ENCODE measurements at regions not wholly inside any gene's neighbourhood (a gene's known extent, or its start where the extent isn't known, plus 50 kb on each side); places are given as distances from the start of the nearest gene placed in this dataset.

- Histone ChIP-seq H2AFZ (no peak overlapping the region), H3K9me2 (replicated peaks; ENCODE audit: insufficient read depth) (no peaks in the 10 kb centered on the region), H3K79me2 (no peaks in the 10 kb centered on the region), H3K27ac (peak overlapping the region; percentile 79), H4K20me1 (ENCODE audit: insufficient read depth, poor library complexity, severe bottlenecking) (no peaks in the 10 kb centered on the region), H3K4me3 (no peak overlapping the region), H3K27me3 (no peaks in the 10 kb centered on the region), H3K9me3 (ENCODE audit: low read depth) (no peaks in the 10 kb centered on the region), H3K36me3 (replicated peaks; ENCODE audit: insufficient read depth, low read depth) (no peaks in the 10 kb centered on the region), H3K4me1 (ENCODE audit: insufficient read depth) (peaks cover 25% of the 10 kb centered on the region), H3K4me2 (peak overlapping the region; percentile 14)
- WGBS (ENCODE audit: low lambda C conversion rate, missing lambda C conversion rate) = 55% methylated on average over 1 of the region's 1 CpG
- no peak for DNase-seq (ENCODE audit: low spot score)
- TF ChIP-seq CTCF (IDR thresholded peaks at IDR 0.05; ENCODE audit: poor library complexity) (no peak), EZH2phosphoT487 (IDR thresholded peaks at IDR 0.05; ENCODE audit: low read depth, severe bottlenecking, unreplicated experiment) (no peak), EZH2 (IDR thresholded peaks at IDR 0.05; ENCODE audit: borderline replicate concordance) (no peak)
Observed at GRCh38 chr9:115594557-115594956, 476.6 kb upstream of the TNC start.

GRCh38 chr9:115596021-115596745 is 478.2 kb upstream of the TNC start:
- H3K9me3 ChIP-seq (ENCODE audit: low read depth) = no peaks in the 10 kb centered on the region
- no peaks in the 10 kb centered on the region for H3K9me2 ChIP-seq (replicated peaks; ENCODE audit: insufficient read depth)
- TF ChIP-seq CTCF (IDR thresholded peaks at IDR 0.05; ENCODE audit: poor library complexity) (no peak), EZH2phosphoT487 (IDR thresholded peaks at IDR 0.05; ENCODE audit: low read depth, severe bottlenecking, unreplicated experiment) (no peak), EZH2 (IDR thresholded peaks at IDR 0.05; ENCODE audit: borderline replicate concordance) (no peak)
- H3K4me1 ChIP-seq (ENCODE audit: insufficient read depth) = peaks cover 25% of the 10 kb centered on the region
- H4K20me1 ChIP-seq (ENCODE audit: insufficient read depth, poor library complexity, severe bottlenecking) = no peaks in the 10 kb centered on the region
- H3K4me2 ChIP-seq = peak overlapping the region; percentile 66
- no peak overlapping the region for H3K4me3 ChIP-seq
- no peak overlapping the region for H2AFZ ChIP-seq
- WGBS (ENCODE audit: low lambda C conversion rate, missing lambda C conversion rate) = 45% methylated on average over 10 of the region's 10 CpGs
- no peaks in the 10 kb centered on the region for H3K36me3 ChIP-seq (replicated peaks; ENCODE audit: insufficient read depth, low read depth)
- peak overlapping the region; percentile 79 for H3K27ac ChIP-seq
- H3K79me2 ChIP-seq = no peaks in the 10 kb centered on the region
- H3K27me3 ChIP-seq = no peaks in the 10 kb centered on the region
- no peak for DNase-seq (ENCODE audit: low spot score)

GRCh38 chr9:115596746-115597080 is 478.8 kb upstream of the TNC start:
- Histone ChIP-seq H3K79me2 (no peaks in the 10 kb centered on the region), H2AFZ (no peak overlapping the region), H3K4me3 (no peak overlapping the region), H3K4me1 (ENCODE audit: insufficient read depth) (peaks cover 24% of the 10 kb centered on the region), H3K9me3 (ENCODE audit: low read depth) (no peaks in the 10 kb centered on the region), H3K9me2 (replicated peaks; ENCODE audit: insufficient read depth) (no peaks in the 10 kb centered on the region), H3K27ac (peak overlapping the region; percentile 79), H3K27me3 (no peaks in the 10 kb centered on the region), H4K20me1 (ENCODE audit: insufficient read depth, poor library complexity, severe bottlenecking) (no peaks in the 10 kb centered on the region), H3K4me2 (peak overlapping the region; percentile 66), H3K36me3 (replicated peaks; ENCODE audit: insufficient read depth, low read depth) (no peaks in the 10 kb centered on the region)
- DNase-seq (ENCODE audit: low spot score) = no peak
- no peak for TF ChIP-seq EZH2 (IDR thresholded peaks at IDR 0.05; ENCODE audit: borderline replicate concordance)
- no peak for TF ChIP-seq EZH2phosphoT487 (IDR thresholded peaks at IDR 0.05; ENCODE audit: low read depth, severe bottlenecking, unreplicated experiment)
- TF ChIP-seq CTCF (IDR thresholded peaks at IDR 0.05; ENCODE audit: poor library complexity) = no peak
- WGBS (ENCODE audit: low lambda C conversion rate, missing lambda C conversion rate) = 21% methylated on average over 4 of the region's 4 CpGs
